ENCODE measurements at regions not wholly inside any gene's neighbourhood (a gene's known extent, or its start where the extent isn't known, plus 50 kb on each side); places are given as distances from the start of the nearest gene placed in this dataset.

- no peak for DNase-seq
These were observed 1803.6 kb upstream of the PCDH7 start for GRCh38 chr4:28916585-28916984.

- DNase-seq = no peak
These were observed 1801.3 kb upstream of the PCDH7 start for GRCh38 chr4:28918871-28919270.

GRCh38 chr4:28921886-28922285 is 1798.3 kb upstream of the PCDH7 start:
- no peak for DNase-seq

GRCh38 chr4:28926156-28926555 is 1794.0 kb upstream of the PCDH7 start:
- DNase-seq = no peak

- DNase-seq = no peak
These were observed 1777.5 kb upstream of the PCDH7 start for GRCh38 chr4:28942631-28943030.

GRCh38 chr4:28947374-28947773 is 1772.8 kb upstream of the PCDH7 start:
- DNase-seq = no peak

- no peak for DNase-seq
These were observed 1771.7 kb upstream of the PCDH7 start for GRCh38 chr4:28948501-28948900.

- no peak for DNase-seq
These were observed 1753.2 kb upstream of the PCDH7 start for GRCh38 chr4:28966982-28967381.

- DNase-seq = no peak
These were observed 1746.4 kb upstream of the PCDH7 start for GRCh38 chr4:28973587-28974350.

GRCh38 chr4:28976369-28976768 is 1743.8 kb upstream of the PCDH7 start:
- no peak for DNase-seq

- DNase-seq = no peak
These were observed 1718.0 kb upstream of the PCDH7 start for GRCh38 chr4:29002151-29002550.

GRCh38 chr4:29005838-29006237 is 1714.3 kb upstream of the PCDH7 start:
- DNase-seq = no peak

GRCh38 chr4:29009908-29010307 is 1710.3 kb upstream of the PCDH7 start:
- DNase-seq = no peak

GRCh38 chr4:29013341-29013740 is 1706.8 kb upstream of the PCDH7 start:
- DNase-seq = no peak

- DNase-seq = no peak
These were observed 1705.6 kb upstream of the PCDH7 start for GRCh38 chr4:29014555-29014954.

- DNase-seq = no peak
These were observed 1686.5 kb upstream of the PCDH7 start for GRCh38 chr4:29033703-29034102.

- DNase-seq = no peak
These were observed 1682.7 kb upstream of the PCDH7 start for GRCh38 chr4:29037501-29037900.

GRCh38 chr4:29043411-29043810 is 1676.8 kb upstream of the PCDH7 start:
- DNase-seq = no peak

GRCh38 chr4:29046186-29046585 is 1674.0 kb upstream of the PCDH7 start:
- no peak for DNase-seq

- no peak for DNase-seq
These were observed 1673.4 kb upstream of the PCDH7 start for GRCh38 chr4:29046781-29047180.

GRCh38 chr4:29047341-29048041 is 1672.7 kb upstream of the PCDH7 start:
- DNase-seq = no peak

- no peak for DNase-seq
These were observed 1668.7 kb upstream of the PCDH7 start for GRCh38 chr4:29051381-29051965.

- DNase-seq = no peak
These were observed 1667.9 kb upstream of the PCDH7 start for GRCh38 chr4:29052266-29052665.

- no peak for DNase-seq
These were observed 1661.6 kb upstream of the PCDH7 start for GRCh38 chr4:29058531-29058930.

Measured in stimulated activated CD4-positive, alpha-beta T cell treated with anti-CD3 and anti-CD28 coated beads, Interleukin-2, amount 100 ng/mL, for 48 hours (primary cell).